Type B pancreatic cell (in vitro differentiated cells): ENCODE measurements at regions not wholly inside any gene's neighbourhood (a gene's known extent, or its start where the extent isn't known, plus 50 kb on each side); places are given as distances from the start of the nearest gene placed in this dataset.

Experiments used
- DNase-seq: peaks from one replicate; pipeline ENCODE4 v3.0.0; 2021; ENCODE audit warnings: mixed read lengths; ENCODE audit not compliant: unreplicated experiment; ENCODE audit errors: extremely low spot score
- H3K27ac Mint-ChIP-seq: 2 replicates; pipeline ENCODE4 v1.8.0; 2021; ENCODE audit warnings: mild to moderate bottlenecking, mixed read lengths
- H3K27me3 Mint-ChIP-seq: 2 replicates; pipeline ENCODE4 v1.8.0; 2021; ENCODE audit warnings: mixed read lengths
- H3K36me3 Mint-ChIP-seq: 2 replicates; pipeline ENCODE4 v1.8.0; 2021; ENCODE audit warnings: mixed read lengths
- H3K4me1 Mint-ChIP-seq: one replicate; pipeline ENCODE4 v1.8.0; 2021; ENCODE audit warnings: mixed read lengths; ENCODE audit not compliant: unreplicated experiment
- H3K4me3 Mint-ChIP-seq: 2 replicates; pipeline ENCODE4 v1.8.0; 2021; ENCODE audit warnings: mild to moderate bottlenecking, mixed read lengths
- H3K9me3 Mint-ChIP-seq: 2 replicates; pipeline ENCODE4 v1.8.0; 2021; ENCODE audit warnings: mixed read lengths
- CTCF ChIP-seq: fragments of 200-600 bp; sonication (generic); conservative IDR thresholded peaks from 2 replicates; pipeline ENCODE4 v1.5.0; 2021; ENCODE audit warnings: antibody characterized with exemption, mild to moderate bottlenecking

- no peaks in the 10 kb centered on the region for H3K36me3 Mint-ChIP-seq
- no peak for TF ChIP-seq CTCF
- H3K4me3 Mint-ChIP-seq, result no peak overlapping the region
- DNase-seq, result no peak
- no peaks in the 10 kb centered on the region for H3K27me3 Mint-ChIP-seq
- H3K9me3 Mint-ChIP-seq, result no peaks in the 10 kb centered on the region
- H3K27ac Mint-ChIP-seq, result no peak overlapping the region
- H3K4me1 Mint-ChIP-seq, result peaks cover 9% of the 10 kb centered on the region
Observed at GRCh38 chr20:11166712-11167111, 492.9 kb upstream of the JAG1 start.

GRCh38 chr20:11168026-11168425 is 494.2 kb upstream of the JAG1 start:
- Mint-ChIP-seq H3K27ac (no peak overlapping the region), H3K4me3 (no peak overlapping the region), H3K4me1 (peaks cover 9% of the 10 kb centered on the region), H3K9me3 (no peaks in the 10 kb centered on the region), H3K36me3 (no peaks in the 10 kb centered on the region), H3K27me3 (no peaks in the 10 kb centered on the region)
- no peak for TF ChIP-seq CTCF
- no peak for DNase-seq

GRCh38 chr20:11170025-11170424 is 496.2 kb upstream of the JAG1 start:
- H3K4me3 Mint-ChIP-seq, result no peak overlapping the region
- DNase-seq, result no peak
- TF ChIP-seq CTCF, result no peak
- H3K27ac Mint-ChIP-seq, result no peak overlapping the region
- peaks cover 9% of the 10 kb centered on the region for H3K4me1 Mint-ChIP-seq
- H3K36me3 Mint-ChIP-seq, result no peaks in the 10 kb centered on the region
- no peaks in the 10 kb centered on the region for H3K9me3 Mint-ChIP-seq
- no peaks in the 10 kb centered on the region for H3K27me3 Mint-ChIP-seq

- no peak for TF ChIP-seq CTCF
- no peak for DNase-seq
- Mint-ChIP-seq H3K27me3 (peaks cover 3% of the 10 kb centered on the region), H3K36me3 (no peaks in the 10 kb centered on the region), H3K9me3 (peaks cover 4% of the 10 kb centered on the region), H3K4me3 (no peak overlapping the region), H3K27ac (no peak overlapping the region), H3K4me1 (peaks cover 9% of the 10 kb centered on the region)
Observed at GRCh38 chr20:11170565-11170964, 496.8 kb upstream of the JAG1 start.

- H3K4me1 Mint-ChIP-seq, result no peaks in the 10 kb centered on the region
- no peaks in the 10 kb centered on the region for H3K36me3 Mint-ChIP-seq
- peaks cover 4% of the 10 kb centered on the region for H3K9me3 Mint-ChIP-seq
- no peak overlapping the region for H3K27ac Mint-ChIP-seq
- no peak for DNase-seq
- peaks cover 3% of the 10 kb centered on the region for H3K27me3 Mint-ChIP-seq
- H3K4me3 Mint-ChIP-seq, result no peak overlapping the region
- TF ChIP-seq CTCF, result no peak
Observed at GRCh38 chr20:11172881-11173280, 499.1 kb upstream of the JAG1 start.

- TF ChIP-seq CTCF, result no peak
- H3K4me1 Mint-ChIP-seq, result no peaks in the 10 kb centered on the region
Observed at GRCh38 chr20:11173916-11174315, 500.1 kb upstream of the JAG1 start.

More at GRCh38 chr20:11173916-11174315, 500.1 kb upstream of the JAG1 start:
- Mint-ChIP-seq H3K27ac (no peak overlapping the region), H3K36me3 (no peaks in the 10 kb centered on the region), H3K9me3 (peaks cover 4% of the 10 kb centered on the region), H3K27me3 (peaks cover 3% of the 10 kb centered on the region), H3K4me3 (no peak overlapping the region)
- no peak for DNase-seq
